Subcutaneous abdominal adipose tissue (tissue), 5 donors: ENCODE measurements at regions not wholly inside any gene's neighbourhood (a gene's known extent, or its start where the extent isn't known, plus 50 kb on each side); places are given as distances from the start of the nearest gene placed in this dataset.

Experiments
- H3K27ac ChIP-seq: one replicate; pipeline ENCODE4 v1.7.0; 2013; ENCODE audit warnings: low read depth, mild to moderate bottlenecking, inconsistent platforms, low read length, moderate library complexity
- H3K27me3 ChIP-seq, 5 donors: one replicate each; pipeline ENCODE4 v1.7.0; 2013; ENCODE audit warnings: low read length in 5 of 5, inconsistent platforms in 1 of 5; ENCODE audit not compliant: control insufficient read depth in 5 of 5, insufficient read depth in 4 of 5
- H3K36me3 ChIP-seq, 5 donors: one replicate each; pipeline ENCODE4 v1.7.0; 2013; ENCODE audit warnings: low read length in 5 of 5; ENCODE audit not compliant: control insufficient read depth in 5 of 5, insufficient read depth in 5 of 5
- H3K4me1 ChIP-seq, 5 donors: one replicate each; pipeline ENCODE4 v1.7.0; 2013; ENCODE audit warnings: low read length in 5 of 5, mild to moderate bottlenecking in 3 of 5, moderate library complexity in 1 of 5; ENCODE audit not compliant: control insufficient read depth in 5 of 5, insufficient read depth in 5 of 5
- H3K4me3 ChIP-seq, 5 donors: one replicate each; pipeline ENCODE4 v1.7.0; 2013; ENCODE audit warnings: low read length in 5 of 5, low read depth in 1 of 5
- H3K9ac ChIP-seq, 5 donors: one replicate each; pipeline ENCODE4 v1.7.0; 2013; ENCODE audit warnings: low read length in 5 of 5, mild to moderate bottlenecking in 4 of 5, moderate library complexity in 3 of 5
- H3K9me3 ChIP-seq, 5 donors: one replicate each; pipeline ENCODE4 v1.7.0; 2013; ENCODE audit warnings: low read length in 5 of 5; ENCODE audit not compliant: control insufficient read depth in 5 of 5
- donor health status: healthy.
- donor health status: healthy.
- donor health status: healthy.
- donor health status: healthy.
- donor health status: healthy.

DNA sequence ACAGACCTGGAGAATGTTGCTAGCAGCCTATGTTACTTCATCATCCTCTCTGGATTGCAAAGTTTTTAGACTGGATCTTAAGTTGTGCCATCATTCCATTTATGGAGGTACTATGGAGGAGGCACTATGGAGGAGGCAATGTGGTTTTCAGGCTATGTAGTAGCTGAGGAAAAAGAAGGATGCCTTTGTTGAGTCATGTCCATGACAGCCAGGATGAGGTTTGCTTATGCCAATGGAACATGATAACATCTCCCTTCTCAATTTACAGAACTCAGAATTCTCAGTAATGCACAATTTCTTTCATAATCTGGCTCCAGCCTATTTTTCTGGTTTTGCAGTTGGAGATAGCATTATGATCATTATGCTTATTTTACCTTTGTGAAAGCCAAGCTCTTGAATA lies 65.9 kb upstream of the TMEM108 start:
- no peak overlapping the region for H3K27ac ChIP-seq
- H3K9me3 ChIP-seq: no peaks in the 10 kb centered on the region
- no peaks in the 10 kb centered on the region for H3K36me3 ChIP-seq
- no peak overlapping the region for H3K4me3 ChIP-seq
- H3K9ac ChIP-seq: no peak overlapping the region
- H3K27me3 ChIP-seq: no peaks in the 10 kb centered on the region
- no peaks in the 10 kb centered on the region for H3K4me1 ChIP-seq

GRCh38 chr3:132966374-132966773 lies 71.8 kb upstream of the TMEM108 start:
- Histone ChIP-seq H3K9me3 (no peaks in the 10 kb centered on the region), H3K4me1 (no peaks in the 10 kb centered on the region), H3K27ac (no peak overlapping the region), H3K4me3 (no peak overlapping the region), H3K36me3 (no peaks in the 10 kb centered on the region), H3K27me3 (no peaks in the 10 kb centered on the region), H3K9ac (no peak overlapping the region)

- Histone ChIP-seq H3K4me1 (no peaks in the 10 kb centered on the region), H3K27me3 (no peaks in the 10 kb centered on the region), H3K4me3 (no peak overlapping the region), H3K9me3 (no peaks in the 10 kb centered on the region), H3K9ac (no peak overlapping the region), H3K36me3 (no peaks in the 10 kb centered on the region), H3K27ac (no peak overlapping the region)
Observed at GRCh38 chr3:132964266-132964665, 73.9 kb upstream of the TMEM108 start.

GRCh38 chr3:132963786-132964185 lies 74.4 kb upstream of the TMEM108 start:
- no peaks in the 10 kb centered on the region for H3K9me3 ChIP-seq
- no peak overlapping the region for H3K9ac ChIP-seq
- no peak overlapping the region for H3K4me3 ChIP-seq
- no peak overlapping the region for H3K27ac ChIP-seq
- H3K36me3 ChIP-seq: no peaks in the 10 kb centered on the region
- no peaks in the 10 kb centered on the region for H3K27me3 ChIP-seq
- no peaks in the 10 kb centered on the region for H3K4me1 ChIP-seq

- no peaks in the 10 kb centered on the region for H3K36me3 ChIP-seq
- H3K9me3 ChIP-seq: no peaks in the 10 kb centered on the region
- H3K27me3 ChIP-seq: no peaks in the 10 kb centered on the region
- no peaks in the 10 kb centered on the region for H3K4me1 ChIP-seq
- no peak overlapping the region for H3K27ac ChIP-seq
- no peak overlapping the region for H3K4me3 ChIP-seq
- no peak overlapping the region for H3K9ac ChIP-seq
Observed at GRCh38 chr3:132961991-132962390, 76.2 kb upstream of the TMEM108 start.

DNA sequence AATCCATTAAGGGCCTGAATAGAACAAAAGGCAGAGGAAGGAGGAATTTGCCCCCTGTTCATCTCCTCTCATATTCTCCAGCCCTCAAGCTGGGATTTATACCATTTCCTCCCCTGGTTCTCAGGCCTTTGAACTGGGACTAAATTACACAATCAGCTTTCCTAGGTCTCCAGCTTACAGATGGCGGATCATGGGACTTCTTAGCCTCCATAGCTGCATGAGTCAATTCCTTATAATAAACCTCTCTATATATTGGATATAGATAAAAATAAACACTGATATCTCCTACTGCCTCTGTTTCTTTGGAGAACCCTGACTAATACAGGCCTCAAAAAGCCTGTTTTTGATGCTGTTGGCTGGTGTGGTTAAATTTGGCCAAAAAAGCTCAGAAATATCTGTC lies 84.5 kb upstream of the TMEM108 start:
- H3K4me3 ChIP-seq: no peak overlapping the region
- no peaks in the 10 kb centered on the region for H3K4me1 ChIP-seq
- H3K36me3 ChIP-seq: no peaks in the 10 kb centered on the region
- H3K27ac ChIP-seq: no peak overlapping the region
- peaks cover 0 to 2% (median 0%) of the 10 kb centered on the region in 5 donors for H3K9me3 ChIP-seq
- H3K9ac ChIP-seq: no peak overlapping the region
- no peaks in the 10 kb centered on the region for H3K27me3 ChIP-seq

DNA sequence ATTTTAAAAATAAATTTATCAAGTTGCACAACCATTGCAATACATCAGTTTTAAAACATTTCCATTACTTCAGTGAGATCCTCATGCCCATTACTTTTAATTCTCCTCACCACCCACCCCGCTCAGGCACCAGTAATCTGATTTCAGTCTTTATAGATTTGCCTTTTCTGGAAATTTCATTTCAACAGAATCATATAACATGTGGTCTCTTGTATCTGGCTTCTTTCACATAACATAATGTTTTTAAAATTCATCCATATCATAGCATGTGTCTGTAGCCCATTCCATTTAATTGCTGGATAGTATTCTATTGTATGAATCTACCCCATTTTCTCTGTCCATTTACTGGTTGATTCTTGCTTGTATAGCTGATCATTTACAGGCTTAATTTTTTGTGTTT lies 110.3 kb upstream of the TMEM108 start:
- Histone ChIP-seq H3K27me3 (no peaks in the 10 kb centered on the region), H3K27ac (no peak overlapping the region), H3K9me3 (peaks cover 0 to 3% (median 0%) of the 10 kb centered on the region in 5 donors), H3K36me3 (no peaks in the 10 kb centered on the region), H3K9ac (no peak overlapping the region), H3K4me1 (no peaks in the 10 kb centered on the region), H3K4me3 (no peak overlapping the region)

DNA sequence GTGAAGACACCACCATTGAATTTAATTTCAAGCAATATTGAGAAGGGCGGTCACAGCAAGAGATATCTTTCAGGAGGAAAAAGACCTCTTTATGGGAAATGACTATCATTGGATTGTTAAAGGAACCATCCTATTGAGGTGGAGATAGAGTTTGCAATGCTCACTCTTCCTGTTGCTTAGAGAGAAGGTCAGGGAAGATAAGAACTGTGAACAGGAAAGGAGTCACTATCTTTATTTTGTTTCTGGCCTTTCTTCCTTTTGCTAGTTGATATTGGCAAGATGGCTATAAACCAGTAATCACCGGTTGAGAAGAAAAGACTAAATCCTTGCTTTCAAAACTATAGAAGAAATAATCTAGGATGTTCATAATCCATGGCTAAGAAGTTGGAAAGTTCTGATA lies 112.1 kb upstream of the TMEM108 start:
- Histone ChIP-seq H3K36me3 (no peaks in the 10 kb centered on the region), H3K9ac (no peak overlapping the region), H3K9me3 (no peaks in the 10 kb centered on the region), H3K27ac (no peak overlapping the region), H3K27me3 (no peaks in the 10 kb centered on the region), H3K4me1 (no peaks in the 10 kb centered on the region), H3K4me3 (no peak overlapping the region)

DNA sequence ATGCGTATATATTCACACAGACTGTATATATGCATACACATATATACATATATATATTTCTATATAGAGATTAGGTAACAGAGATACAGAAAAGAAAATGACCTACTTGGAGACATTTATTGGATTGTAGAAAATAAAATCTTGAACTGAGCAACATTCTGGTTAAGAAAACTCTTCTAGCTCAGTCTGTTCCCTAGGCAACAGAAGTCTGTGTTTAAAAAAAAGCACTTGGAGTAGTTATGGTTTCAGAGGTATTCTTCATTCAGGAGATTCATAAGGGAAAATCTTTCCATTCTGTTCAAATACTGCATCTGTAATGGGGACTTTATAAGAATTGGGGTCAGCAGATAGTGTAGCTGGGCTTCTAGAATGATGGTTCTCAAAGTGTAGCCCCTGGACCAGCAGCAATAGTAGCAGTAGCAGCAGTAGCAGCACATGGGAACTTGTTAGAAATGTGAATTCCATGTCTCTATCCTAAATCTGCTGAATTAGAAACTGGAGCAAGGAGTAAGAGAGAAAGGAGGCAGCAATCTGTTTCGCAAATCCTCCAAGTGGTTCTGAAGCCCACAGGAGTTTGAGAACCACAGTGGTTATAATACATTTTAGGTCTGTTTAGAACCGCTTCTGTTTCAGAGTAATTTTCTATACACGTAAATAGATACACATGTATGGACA lies 112.8 kb upstream of the TMEM108 start:
- Histone ChIP-seq H3K4me3 (no peak overlapping the region), H3K9me3 (no peaks in the 10 kb centered on the region), H3K27ac (no peak overlapping the region), H3K36me3 (no peaks in the 10 kb centered on the region), H3K9ac (no peak overlapping the region), H3K4me1 (no peaks in the 10 kb centered on the region), H3K27me3 (no peaks in the 10 kb centered on the region)

DNA sequence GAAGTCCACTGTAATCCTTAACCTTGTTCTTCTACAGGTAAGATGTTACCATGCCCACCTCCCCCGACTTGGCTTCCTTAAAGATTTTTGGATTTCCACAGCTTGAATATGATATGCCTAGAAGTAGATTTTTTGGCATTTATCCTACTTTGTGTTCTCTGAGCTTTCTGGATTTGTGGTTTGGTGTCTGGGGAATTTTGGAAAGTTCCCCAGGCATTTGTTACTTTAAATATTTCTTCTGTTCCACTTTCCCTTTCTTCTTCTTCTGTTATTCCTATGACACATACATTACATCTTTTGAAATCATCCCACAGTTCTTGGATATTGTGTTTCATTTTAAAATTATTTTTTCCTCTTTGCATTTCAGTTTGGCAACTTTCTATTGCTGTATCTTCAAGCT lies 122.1 kb upstream of the TMEM108 start:
- Histone ChIP-seq H3K36me3 (no peaks in the 10 kb centered on the region), H3K9ac (no peak overlapping the region), H3K4me1 (peaks cover 0 to 6% (median 0%) of the 10 kb centered on the region in 5 donors), H3K27me3 (no peaks in the 10 kb centered on the region), H3K4me3 (no peak overlapping the region), H3K9me3 (no peaks in the 10 kb centered on the region), H3K27ac (no peak overlapping the region)

DNA sequence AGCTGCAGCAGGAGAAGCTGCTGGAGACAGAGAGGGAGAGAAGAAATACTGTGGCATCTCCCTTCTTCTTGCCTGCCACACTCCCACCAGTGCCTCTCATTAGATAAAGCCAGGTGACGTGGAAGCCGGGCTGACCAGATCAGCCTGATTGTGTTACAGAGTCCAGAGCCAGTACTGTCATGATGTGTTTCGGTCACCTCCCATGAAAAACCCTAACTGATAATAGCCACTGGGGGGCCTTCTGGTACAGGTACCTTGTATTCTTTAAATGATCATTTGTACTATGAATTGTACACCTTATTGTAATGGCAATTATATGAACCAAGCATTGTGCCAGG lies 125.8 kb upstream of the TMEM108 start:
- Histone ChIP-seq H3K9me3 (no peaks in the 10 kb centered on the region), H3K36me3 (no peaks in the 10 kb centered on the region), H3K27ac (no peak overlapping the region), H3K4me1 (peaks cover 0 to 6% (median 0%) of the 10 kb centered on the region in 5 donors), H3K4me3 (no peak overlapping the region), H3K27me3 (no peaks in the 10 kb centered on the region), H3K9ac (no peak overlapping the region)
